ENCODE measurements at regions not wholly inside any gene's neighbourhood (a gene's known extent, or its start where the extent isn't known, plus 50 kb on each side); places are given as distances from the start of the nearest gene placed in this dataset.

- H3K36me3 ChIP-seq (ENCODE audit: insufficient read depth, low read length) = no peaks in the 10 kb centered on the region
- no peak overlapping the region for H3K4me3 ChIP-seq (ENCODE audit: low read depth, low read length, poor library complexity, severe bottlenecking)
- H4K20me1 ChIP-seq (ENCODE audit: insufficient read depth, low read length) = no peaks in the 10 kb centered on the region
- no peak overlapping the region for H3K27ac ChIP-seq (ENCODE audit: low read depth, low read length, poor library complexity, severe bottlenecking)
- no peak overlapping the region for H3K4me2 ChIP-seq (ENCODE audit: low read length)
- no peaks in the 10 kb centered on the region for H3F3A ChIP-seq (ENCODE audit: insufficient read depth, low read length)
- H3K4me1 ChIP-seq (ENCODE audit: insufficient read depth, low read length, severe bottlenecking) = no peaks in the 10 kb centered on the region
- no peak overlapping the region for H2AFZ ChIP-seq (ENCODE audit: low read length)
- TF ChIP-seq, protein P1, sequence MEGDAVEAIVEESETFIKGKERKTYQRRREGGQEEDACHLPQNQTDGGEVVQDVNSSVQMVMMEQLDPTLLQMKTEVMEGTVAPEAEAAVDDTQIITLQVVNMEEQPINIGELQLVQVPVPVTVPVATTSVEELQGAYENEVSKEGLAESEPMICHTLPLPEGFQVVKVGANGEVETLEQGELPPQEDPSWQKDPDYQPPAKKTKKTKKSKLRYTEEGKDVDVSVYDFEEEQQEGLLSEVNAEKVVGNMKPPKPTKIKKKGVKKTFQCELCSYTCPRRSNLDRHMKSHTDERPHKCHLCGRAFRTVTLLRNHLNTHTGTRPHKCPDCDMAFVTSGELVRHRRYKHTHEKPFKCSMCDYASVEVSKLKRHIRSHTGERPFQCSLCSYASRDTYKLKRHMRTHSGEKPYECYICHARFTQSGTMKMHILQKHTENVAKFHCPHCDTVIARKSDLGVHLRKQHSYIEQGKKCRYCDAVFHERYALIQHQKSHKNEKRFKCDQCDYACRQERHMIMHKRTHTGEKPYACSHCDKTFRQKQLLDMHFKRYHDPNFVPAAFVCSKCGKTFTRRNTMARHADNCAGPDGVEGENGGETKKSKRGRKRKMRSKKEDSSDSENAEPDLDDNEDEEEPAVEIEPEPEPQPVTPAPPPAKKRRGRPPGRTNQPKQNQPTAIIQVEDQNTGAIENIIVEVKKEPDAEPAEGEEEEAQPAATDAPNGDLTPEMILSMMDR (IDR thresholded peaks at IDR 0.05; ENCODE audit: low read length) = no peak
- no peak for TF ChIP-seq EZH2 (IDR thresholded peaks at IDR 0.05; ENCODE audit: borderline replicate concordance, low read length)
- H3K79me2 ChIP-seq (ENCODE audit: insufficient read depth, low read length) = no peaks in the 10 kb centered on the region
- no peaks in the 10 kb centered on the region for H3K9me2 ChIP-seq (ENCODE audit: low read depth, low read length)
- H3K27me3 ChIP-seq (ENCODE audit: insufficient read depth, low read length) = no peaks in the 10 kb centered on the region
- no peaks in the 10 kb centered on the region for H3K9me3 ChIP-seq (ENCODE audit: low read length)
- H3K9ac ChIP-seq (ENCODE audit: low read length) = no peak overlapping the region
Observed at GRCh38 chr11:116560589-116560988, 212.2 kb downstream of the BUD13 start.

DNA sequence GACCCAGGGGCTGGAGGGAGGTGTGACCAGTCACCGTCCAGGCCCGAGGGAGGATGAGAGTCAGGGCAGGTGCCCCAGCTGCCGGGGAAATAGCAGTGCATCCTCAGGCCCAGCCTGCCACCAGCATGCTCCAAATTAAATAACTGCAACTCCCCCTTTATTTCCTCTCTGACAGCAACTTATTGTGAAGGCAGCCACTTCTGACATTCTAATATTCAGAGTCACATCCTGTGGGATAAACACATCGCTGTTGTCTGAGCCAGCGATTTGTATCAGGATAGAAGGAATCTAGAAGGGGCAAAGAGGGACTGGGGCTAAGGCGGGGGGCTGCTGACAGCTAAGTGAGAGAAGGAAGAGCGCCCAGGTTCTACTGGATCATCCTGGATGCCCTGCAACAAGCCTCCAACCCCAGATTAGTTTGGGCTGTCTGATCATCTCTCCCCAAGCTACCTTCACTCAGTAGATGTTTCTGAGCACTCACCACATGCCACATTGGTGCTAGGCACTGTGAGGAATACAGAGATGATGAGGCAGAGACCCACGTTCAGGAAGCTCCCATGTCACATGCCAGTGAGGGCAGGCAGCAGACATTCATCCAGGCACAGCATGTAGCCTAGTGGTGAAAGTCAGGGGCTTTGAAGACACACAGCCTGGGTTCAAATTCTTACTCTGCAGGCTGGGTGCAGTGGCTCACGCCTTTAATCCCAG lies 214.1 kb downstream of the BUD13 start:
- Histone ChIP-seq H3K4me1 (ENCODE audit: insufficient read depth, low read length, severe bottlenecking) (no peaks in the 10 kb centered on the region), H3K9ac (ENCODE audit: low read length) (no peak overlapping the region)

GRCh38 chr11:116557282-116557681 lies 215.5 kb downstream of the BUD13 start:
- no peaks in the 10 kb centered on the region for H4K20me1 ChIP-seq (ENCODE audit: insufficient read depth, low read length)
- TF ChIP-seq, protein P1 (IDR thresholded peaks at IDR 0.05; ENCODE audit: low read length) = no peak
- no peak for TF ChIP-seq EZH2 (IDR thresholded peaks at IDR 0.05; ENCODE audit: borderline replicate concordance, low read length)
- H3K4me1 ChIP-seq (ENCODE audit: insufficient read depth, low read length, severe bottlenecking) = no peaks in the 10 kb centered on the region
- H3K9me2 ChIP-seq (ENCODE audit: low read depth, low read length) = no peaks in the 10 kb centered on the region
- H3K36me3 ChIP-seq (ENCODE audit: insufficient read depth, low read length) = no peaks in the 10 kb centered on the region
- no peaks in the 10 kb centered on the region for H3K79me2 ChIP-seq (ENCODE audit: insufficient read depth, low read length)
- no peaks in the 10 kb centered on the region for H3F3A ChIP-seq (ENCODE audit: insufficient read depth, low read length)
- H3K9ac ChIP-seq (ENCODE audit: low read length) = no peak overlapping the region
- no peaks in the 10 kb centered on the region for H3K9me3 ChIP-seq (ENCODE audit: low read length)
- H3K4me3 ChIP-seq (ENCODE audit: low read depth, low read length, poor library complexity, severe bottlenecking) = no peak overlapping the region
- no peak overlapping the region for H3K4me2 ChIP-seq (ENCODE audit: low read length)
- no peak overlapping the region for H2AFZ ChIP-seq (ENCODE audit: low read length)
- no peak overlapping the region for H3K27ac ChIP-seq (ENCODE audit: low read depth, low read length, poor library complexity, severe bottlenecking)
- no peaks in the 10 kb centered on the region for H3K27me3 ChIP-seq (ENCODE audit: insufficient read depth, low read length)

More for the DNA sequence above, 214.1 kb downstream of the BUD13 start:
- Histone ChIP-seq H3K27me3 (ENCODE audit: insufficient read depth, low read length) (no peaks in the 10 kb centered on the region), H3F3A (ENCODE audit: insufficient read depth, low read length) (no peaks in the 10 kb centered on the region), H3K9me3 (ENCODE audit: low read length) (no peaks in the 10 kb centered on the region), H3K36me3 (ENCODE audit: insufficient read depth, low read length) (no peaks in the 10 kb centered on the region), H3K9me2 (ENCODE audit: low read depth, low read length) (no peaks in the 10 kb centered on the region), H3K4me2 (ENCODE audit: low read length) (no peak overlapping the region), H2AFZ (ENCODE audit: low read length) (no peak overlapping the region), H3K79me2 (ENCODE audit: insufficient read depth, low read length) (no peaks in the 10 kb centered on the region), H4K20me1 (ENCODE audit: insufficient read depth, low read length) (no peaks in the 10 kb centered on the region), H3K4me3 (ENCODE audit: low read depth, low read length, poor library complexity, severe bottlenecking) (no peak overlapping the region), H3K27ac (ENCODE audit: low read depth, low read length, poor library complexity, severe bottlenecking) (no peak overlapping the region)
- no peak for TF ChIP-seq EZH2 (IDR thresholded peaks at IDR 0.05; ENCODE audit: borderline replicate concordance, low read length)
- TF ChIP-seq, protein P1 (IDR thresholded peaks at IDR 0.05; ENCODE audit: low read length) = no peak

All from OCI-LY1 (cell line).